Nephron progenitor cell (in vitro differentiated cells): ENCODE measurements at regions not wholly inside any gene's neighbourhood (a gene's known extent, or its start where the extent isn't known, plus 50 kb on each side); places are given as distances from the start of the nearest gene placed in this dataset.

Experiments
- DNase-seq: peaks from one replicate; pipeline ENCODE4 v3.0.0; 2021
- H3K27ac Mint-ChIP-seq: 2 replicates; pipeline ENCODE4 v1.8.0; 2021; ENCODE audit warnings: mild to moderate bottlenecking, moderate library complexity, mixed read lengths
- H3K27me3 Mint-ChIP-seq: 2 replicates; pipeline ENCODE4 v1.8.0; 2021; ENCODE audit warnings: mild to moderate bottlenecking, low read depth, mixed read lengths; ENCODE audit not compliant: poor library complexity
- H3K36me3 Mint-ChIP-seq: 2 replicates; pipeline ENCODE4 v1.8.0; 2021; ENCODE audit warnings: low read depth, mixed read lengths
- H3K4me1 Mint-ChIP-seq: 2 replicates; pipeline ENCODE4 v1.8.0; 2021; ENCODE audit warnings: mixed read lengths
- H3K4me3 Mint-ChIP-seq: 2 replicates; pipeline ENCODE4 v1.8.0; 2021; ENCODE audit warnings: mild to moderate bottlenecking, moderate library complexity, mixed read lengths
- H3K9me3 Mint-ChIP-seq: 2 replicates; pipeline ENCODE4 v1.8.0; 2021; ENCODE audit warnings: mild to moderate bottlenecking, moderate library complexity, mixed read lengths
- CTCF ChIP-seq: fragments of 200-600 bp; sonication (generic); IDR thresholded peaks from 2 replicates; pipeline ENCODE4 v1.5.0; 2021; ENCODE audit warnings: antibody characterized with exemption

GRCh38 chr4:108396900-108397497, 223.4 kb upstream of the RPL34 start:
- Mint-ChIP-seq H3K4me3 (no peak overlapping the region), H3K27ac (no peak overlapping the region), H3K4me1 (peaks cover 36% of the 10 kb centered on the region), H3K36me3 (no peaks in the 10 kb centered on the region), H3K9me3 (no peaks in the 10 kb centered on the region), H3K27me3 (no peaks in the 10 kb centered on the region)
- no peak for TF ChIP-seq CTCF
- DNase-seq, result no peak

- Mint-ChIP-seq H3K27ac (no peak overlapping the region), H3K27me3 (no peaks in the 10 kb centered on the region), H3K36me3 (no peaks in the 10 kb centered on the region), H3K9me3 (no peaks in the 10 kb centered on the region), H3K4me3 (no peak overlapping the region), H3K4me1 (peaks cover 29% of the 10 kb centered on the region)
- no peak for TF ChIP-seq CTCF
- no peak for DNase-seq
These were observed 224.6 kb upstream of the RPL34 start for GRCh38 chr4:108395786-108396185.

DNA sequence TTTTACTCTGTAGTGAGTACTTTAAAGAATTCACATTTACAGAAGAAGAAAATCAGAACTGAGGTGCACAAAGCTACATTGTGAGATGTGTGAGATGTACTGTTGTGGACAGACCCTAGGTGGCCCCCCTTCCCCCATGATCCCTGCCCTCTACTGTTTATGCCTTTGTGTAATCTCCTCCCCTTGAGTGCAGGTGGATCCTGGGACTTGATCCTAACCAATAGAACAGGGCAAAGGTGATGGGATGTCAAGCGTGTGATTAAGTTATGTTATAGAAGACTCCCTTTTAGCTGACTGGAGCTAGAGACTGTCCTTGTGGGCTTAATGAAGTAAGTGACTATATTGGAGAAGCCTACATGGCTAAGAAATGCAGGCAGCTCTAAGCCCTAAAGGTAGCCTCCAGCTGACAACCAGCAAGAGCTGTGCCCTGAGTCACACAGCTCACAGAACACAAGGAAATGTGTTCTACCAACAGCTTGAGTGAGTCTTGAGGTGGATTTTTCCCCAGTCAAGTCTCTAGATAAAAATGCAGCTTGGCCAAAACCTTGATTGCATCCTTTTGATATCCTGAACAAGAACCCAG, 225.2 kb upstream of the LEF1 start:
- TF ChIP-seq CTCF, result no peak
- H3K27me3 Mint-ChIP-seq, result no peaks in the 10 kb centered on the region
- no peaks in the 10 kb centered on the region for H3K9me3 Mint-ChIP-seq
- H3K36me3 Mint-ChIP-seq, result no peaks in the 10 kb centered on the region
- DNase-seq, result no peak
- H3K4me1 Mint-ChIP-seq, result peaks cover 25% of the 10 kb centered on the region
- no peak overlapping the region for H3K27ac Mint-ChIP-seq
- no peak overlapping the region for H3K4me3 Mint-ChIP-seq

GRCh38 chr4:108391701-108392455, 223.1 kb upstream of the LEF1 start:
- Mint-ChIP-seq H3K4me3 (no peak overlapping the region), H3K36me3 (no peaks in the 10 kb centered on the region), H3K4me1 (peaks cover 31% of the 10 kb centered on the region), H3K27me3 (no peaks in the 10 kb centered on the region), H3K9me3 (no peaks in the 10 kb centered on the region), H3K27ac (no peak overlapping the region)
- no peak for DNase-seq
- no peak for TF ChIP-seq CTCF

GRCh38 chr4:108385076-108385475, 216.3 kb upstream of the LEF1 start:
- no peak for DNase-seq
- Mint-ChIP-seq H3K27me3 (peaks cover 6% of the 10 kb centered on the region), H3K4me1 (peaks cover 33% of the 10 kb centered on the region), H3K4me3 (no peak overlapping the region), H3K9me3 (peaks cover 8% of the 10 kb centered on the region), H3K36me3 (no peaks in the 10 kb centered on the region), H3K27ac (peak overlapping the region; percentile 87)
- TF ChIP-seq CTCF, result no peak
